H4 (cell line): ENCODE measurements at regions not wholly inside any gene's neighbourhood (a gene's known extent, or its start where the extent isn't known, plus 50 kb on each side); places are given as distances from the start of the nearest gene placed in this dataset.
A peak's percentile ranks its signal among the peaks of the same experiment; 100 is the strongest.
"Not testable (repeated sequence)": the region's sequence is repeated elsewhere in the genome, so short reads cannot be mapped to it uniquely, and the experiment has no call there.

Experiments used
- DNase-seq: peaks from one replicate; pipeline ENCODE4 v3.0.0-alpha.2; 2015; ENCODE audit warnings: low spot score

- DNase-seq, result no peak
These were observed 361.0 kb downstream of the CD83 start for GRCh38 chr6:14478381-14479225.

DNA sequence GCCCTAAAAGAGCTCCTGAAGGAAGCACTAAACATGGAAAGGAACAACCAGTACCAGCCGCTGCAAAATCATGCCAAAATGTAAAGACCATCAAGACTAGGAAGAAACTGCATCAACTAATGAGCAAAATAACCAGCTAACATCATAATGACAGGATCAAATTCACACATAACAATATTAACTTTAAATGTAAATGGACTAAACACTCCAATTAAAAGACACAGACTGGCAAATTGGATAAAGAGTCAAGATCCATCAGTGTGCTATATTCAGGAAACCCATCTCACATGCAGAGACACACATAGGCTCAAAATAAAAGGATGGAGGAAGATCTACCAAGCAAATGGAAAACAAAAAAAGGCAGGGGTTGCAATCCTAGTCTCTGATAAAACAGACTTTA lies 364.4 kb downstream of the CD83 start:
- DNase-seq, result not testable (repeated sequence)

DNA sequence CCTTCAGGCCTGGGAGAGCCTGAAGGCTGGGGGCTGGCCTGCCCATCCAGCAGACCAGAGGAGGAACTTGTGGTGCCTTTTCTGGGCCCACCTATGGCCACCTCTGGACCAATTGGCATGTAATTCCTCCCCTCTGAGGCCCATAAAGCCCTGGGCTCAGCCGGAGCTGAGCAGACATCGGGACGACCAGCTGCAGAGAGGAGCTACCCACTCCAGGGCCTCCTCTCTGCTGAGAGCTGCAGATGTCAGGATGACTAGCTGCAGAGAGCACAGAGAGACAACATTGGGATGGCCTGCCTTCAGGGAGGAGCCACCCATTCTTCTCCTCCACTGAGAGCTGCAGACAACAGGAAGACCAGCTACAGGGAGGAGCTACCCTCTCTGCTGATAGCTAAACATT lies 370.1 kb downstream of the CD83 start:
- DNase-seq, result no peak

GRCh38 chr6:14488180-14488579 lies 370.6 kb downstream of the CD83 start:
- DNase-seq, result no peak

DNA sequence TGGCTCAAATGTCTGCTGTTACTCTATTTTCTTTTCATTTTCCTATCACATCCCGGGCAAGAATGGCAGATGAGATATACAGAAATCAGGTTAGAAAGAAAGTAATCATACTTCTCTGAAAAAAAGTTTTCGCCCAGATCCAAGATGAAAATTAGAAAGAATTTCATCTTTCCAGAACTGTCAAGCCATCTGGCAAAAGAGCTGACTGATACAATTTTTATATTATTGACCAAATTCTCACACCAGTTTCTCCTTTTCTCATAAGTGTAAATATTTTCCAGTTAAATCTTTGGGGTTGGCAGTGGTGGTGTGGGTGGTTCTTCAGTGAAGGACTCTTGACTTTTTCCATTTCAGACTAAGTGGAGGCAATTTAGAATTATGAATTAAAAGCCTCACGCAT lies 371.9 kb downstream of the CD83 start:
- DNase-seq, result no peak

GRCh38 chr6:14498748-14499147 lies 381.2 kb downstream of the CD83 start:
- DNase-seq, result no peak

- DNase-seq, result no peak
These were observed 381.7 kb downstream of the CD83 start for GRCh38 chr6:14499309-14499708.

DNA sequence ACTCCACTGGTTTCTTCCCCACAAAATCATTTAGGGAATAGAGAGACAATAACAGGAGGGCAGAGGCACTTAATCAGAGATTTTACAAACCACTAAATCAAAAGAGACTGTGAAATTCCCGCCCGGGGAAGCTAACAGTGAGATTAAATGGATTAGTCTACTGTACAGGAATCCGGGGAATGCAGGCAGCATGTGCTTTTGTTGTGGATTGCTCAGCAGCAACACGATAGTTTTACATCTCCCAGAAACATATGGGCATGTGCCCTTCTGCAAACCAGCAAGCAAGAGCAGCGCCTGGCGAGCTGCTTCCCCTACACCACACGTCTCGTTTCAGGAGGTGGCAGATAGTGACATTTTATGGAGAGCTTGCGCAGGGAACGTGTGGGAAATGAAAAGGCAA lies 382.3 kb downstream of the CD83 start:
- peak; percentile 83 for DNase-seq

DNA sequence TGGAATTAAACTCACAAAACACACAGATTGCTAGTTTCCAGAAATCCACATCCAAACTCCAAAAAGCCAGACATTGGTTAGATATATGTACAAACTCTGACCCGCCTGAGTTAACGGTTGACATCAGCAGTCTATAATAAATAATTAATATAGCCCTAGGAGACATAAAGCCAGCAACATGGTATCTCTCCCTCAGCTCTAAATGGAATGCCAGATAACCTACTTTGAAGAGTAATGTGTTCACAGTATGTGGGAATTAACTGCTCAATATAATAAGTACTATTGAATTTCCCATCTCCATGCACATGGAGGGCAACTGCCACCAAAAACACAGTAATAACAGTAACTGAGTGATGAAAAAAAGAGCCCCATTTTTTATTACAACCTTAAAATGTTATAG lies 383.2 kb downstream of the CD83 start:
- no peak for DNase-seq

- no peak for DNase-seq
These were observed 383.7 kb downstream of the CD83 start for GRCh38 chr6:14501240-14501639.

DNA sequence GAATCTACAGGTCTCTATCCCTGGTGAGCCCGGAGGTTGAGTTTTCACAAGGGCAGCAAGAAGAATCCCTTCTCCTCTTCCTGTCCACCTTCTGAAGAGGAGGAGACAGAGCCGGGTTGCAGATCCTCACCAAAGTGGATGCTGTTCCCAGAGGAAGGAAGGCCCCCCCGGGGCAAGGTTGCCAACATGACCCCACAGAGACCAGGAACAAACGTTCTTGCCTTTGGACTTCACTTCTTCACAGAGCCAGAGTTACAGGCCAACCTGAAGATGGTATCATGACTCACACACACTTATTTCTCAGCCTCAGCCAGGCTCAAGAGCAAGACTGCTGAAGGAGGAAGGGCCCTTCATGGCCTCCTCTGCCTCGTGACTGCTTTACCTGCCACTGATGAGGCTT lies 384.3 kb downstream of the CD83 start:
- no peak for DNase-seq

GRCh38 chr6:14502551-14502950 lies 385.0 kb downstream of the CD83 start:
- DNase-seq, result no peak

- DNase-seq, result no peak
These were observed 387.8 kb downstream of the CD83 start for GRCh38 chr6:14505401-14505800.

DNA sequence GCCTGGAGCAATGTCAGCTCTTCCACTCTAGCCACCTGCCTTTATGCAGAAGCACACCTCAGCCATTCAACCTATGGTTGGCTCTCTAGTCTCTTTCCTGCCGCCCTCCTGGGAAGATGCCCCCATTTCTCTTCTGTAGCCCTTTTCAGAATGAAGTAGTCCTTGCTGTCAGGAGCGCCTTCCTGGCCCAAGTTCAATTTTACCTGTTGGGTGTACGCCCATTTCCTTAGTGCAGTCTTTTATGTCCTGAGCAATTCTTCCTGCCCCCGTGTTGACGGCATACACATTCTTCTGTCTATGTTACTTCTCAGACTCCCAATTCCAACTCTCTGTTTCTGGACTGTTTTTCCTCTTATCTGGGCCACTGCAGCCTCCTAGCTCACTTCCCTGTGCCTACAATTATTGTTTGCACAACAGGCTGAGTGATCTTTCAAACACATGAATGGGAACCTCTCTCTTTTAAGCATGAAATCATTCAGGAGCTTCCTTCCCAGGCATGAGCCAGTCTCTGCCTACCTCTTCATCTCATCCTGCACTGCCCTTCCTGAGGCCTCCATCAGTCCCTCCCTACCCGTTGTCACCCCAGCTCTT lies 389.2 kb downstream of the CD83 start:
- DNase-seq, result no peak

- DNase-seq, result no peak
These were observed 391.5 kb downstream of the CD83 start for GRCh38 chr6:14509120-14509519.

DNA sequence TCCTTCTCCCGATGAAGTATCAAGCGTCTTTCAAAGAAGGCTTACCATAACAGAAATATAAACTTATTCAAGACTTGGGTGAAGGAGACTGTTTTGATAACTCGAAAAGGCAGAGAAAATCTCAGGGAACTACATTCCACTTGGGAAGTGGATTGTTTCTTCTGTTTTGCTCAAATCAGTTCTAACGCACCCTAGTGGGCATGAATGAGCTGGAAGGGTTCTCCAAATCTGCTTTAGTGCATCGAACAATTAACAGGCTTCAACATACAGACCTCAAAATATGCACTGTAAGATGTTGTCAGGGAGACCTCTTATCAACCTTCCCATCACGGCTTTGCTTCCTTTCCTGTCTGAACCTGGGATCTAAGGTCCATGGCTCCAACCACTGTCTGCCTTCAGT lies 392.5 kb downstream of the CD83 start:
- no peak for DNase-seq

DNA sequence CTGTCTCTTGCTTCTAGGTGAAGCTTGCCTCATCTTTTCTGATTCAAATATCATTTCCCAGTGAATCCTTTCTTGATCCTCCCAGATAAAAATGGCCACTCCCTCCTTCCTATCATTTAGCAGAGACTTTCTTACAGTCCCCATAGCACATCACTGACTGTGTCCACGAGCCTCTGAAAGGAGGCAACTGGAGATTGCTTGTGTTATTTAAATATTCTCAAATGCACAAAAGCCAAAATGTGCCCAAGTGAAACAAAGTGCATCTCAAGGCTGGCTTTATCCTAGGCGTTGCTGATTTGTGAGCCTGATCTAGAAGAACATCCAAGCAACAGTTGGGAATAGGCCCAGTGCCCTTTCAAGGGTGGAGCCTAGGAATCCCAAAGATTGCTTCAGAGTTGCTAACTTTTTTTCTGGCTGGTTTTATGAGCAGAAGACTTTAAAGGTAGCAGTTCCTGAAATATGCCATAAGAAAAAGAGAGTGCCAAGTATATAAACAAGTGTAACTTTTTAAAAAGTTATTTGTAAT lies 393.6 kb downstream of the CD83 start:
- DNase-seq, result no peak

GRCh38 chr6:14512246-14512645 lies 394.7 kb downstream of the CD83 start:
- DNase-seq, result no peak

DNA sequence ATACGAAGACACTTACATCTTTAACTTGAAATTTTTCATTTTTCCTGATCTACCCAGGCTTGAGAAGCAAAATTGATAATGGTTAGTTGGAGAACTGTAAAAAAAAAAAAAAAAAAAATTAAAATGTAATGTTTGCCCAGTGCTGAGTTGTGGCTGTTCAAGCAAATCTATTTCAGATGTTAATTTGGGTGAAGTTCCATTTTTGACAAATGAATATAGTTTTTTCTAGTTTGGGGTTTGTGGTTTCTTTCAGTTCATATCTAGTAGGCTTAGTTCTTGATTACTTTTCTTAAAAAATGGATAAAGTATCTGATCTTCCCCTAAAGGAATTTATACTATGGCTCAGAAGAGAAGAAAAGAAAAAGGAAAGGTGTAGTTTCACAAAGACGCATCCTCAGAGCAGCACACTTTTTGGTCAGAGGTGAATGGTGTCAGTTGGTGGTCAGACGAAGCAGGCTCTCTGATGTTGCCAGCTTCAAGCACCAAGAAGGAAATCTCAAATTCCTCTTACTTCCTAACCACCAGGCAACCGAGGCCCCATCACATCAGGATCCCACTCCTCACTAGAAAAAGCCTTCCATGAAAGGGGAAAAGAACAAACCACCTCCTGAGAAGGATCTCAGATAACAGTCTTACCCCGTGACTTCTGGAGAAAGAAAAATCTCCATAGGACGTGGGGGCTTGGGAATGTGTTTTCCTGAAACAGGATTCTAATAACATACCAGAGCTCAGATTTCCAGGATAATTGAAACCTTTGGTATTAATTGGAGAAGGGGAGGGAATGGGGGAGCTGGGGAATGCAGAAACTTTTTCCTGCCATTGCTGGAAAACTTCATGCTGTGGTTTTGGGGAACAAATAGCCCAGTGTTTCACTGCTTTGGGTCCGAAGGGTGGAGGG lies 396.2 kb downstream of the CD83 start:
- DNase-seq, result no peak

GRCh38 chr6:14516956-14517355 lies 399.4 kb downstream of the CD83 start:
- no peak for DNase-seq

- no peak for DNase-seq
These were observed 400.0 kb downstream of the CD83 start for GRCh38 chr6:14517516-14518105.
